Activated naive CD4-positive, alpha-beta T cell treated with anti-CD3 and anti-CD28 coated beads for 36 hours (primary cell): ENCODE measurements at regions not wholly inside any gene's neighbourhood (a gene's known extent, or its start where the extent isn't known, plus 50 kb on each side); places are given as distances from the start of the nearest gene placed in this dataset.
"Not testable (repeated sequence)": the region's sequence is repeated elsewhere in the genome, so short reads cannot be mapped to it uniquely, and the experiment has no call there.

ENCODE experiments used
- CTCF ChIA-PET: fragments of 350-600 bp; sonication (Branson Sonifier 250); formaldehyde crosslinking; loops from one replicate; lab custom pipeline; 2021; ENCODE audit warnings: antibody characterized with exemption; lab: Charles Lee
- DNase-seq: peaks from one replicate; pipeline ENCODE4 v3.0.0-alpha.2; 2020
- H3K27ac Mint-ChIP-seq: one replicate; pipeline ENCODE4 v1.8.0; 2021; ENCODE audit warnings: mild to moderate bottlenecking, mixed read lengths
- H3K27me3 Mint-ChIP-seq: one replicate; pipeline ENCODE4 v1.8.0; 2021; ENCODE audit warnings: low read depth, mixed read lengths
- H3K36me3 Mint-ChIP-seq: one replicate; pipeline ENCODE4 v1.8.0; 2021; ENCODE audit warnings: low read depth, mixed read lengths
- H3K4me1 Mint-ChIP-seq: one replicate; pipeline ENCODE4 v1.8.0; 2021; ENCODE audit warnings: low read depth, mixed read lengths
- H3K4me3 Mint-ChIP-seq: one replicate; pipeline ENCODE4 v1.8.0; 2021; ENCODE audit warnings: mild to moderate bottlenecking, moderate library complexity, mixed read lengths
- H3K9me3 Mint-ChIP-seq: one replicate; pipeline ENCODE4 v1.8.0; 2021; ENCODE audit warnings: mixed read lengths
- intact Hi-C: fragments of 100-400 bp; cut with micrococcal nuclease; formaldehyde crosslinking; loops from one replicate; pipeline ENCODE4 v1.15.1; 2023

DNA sequence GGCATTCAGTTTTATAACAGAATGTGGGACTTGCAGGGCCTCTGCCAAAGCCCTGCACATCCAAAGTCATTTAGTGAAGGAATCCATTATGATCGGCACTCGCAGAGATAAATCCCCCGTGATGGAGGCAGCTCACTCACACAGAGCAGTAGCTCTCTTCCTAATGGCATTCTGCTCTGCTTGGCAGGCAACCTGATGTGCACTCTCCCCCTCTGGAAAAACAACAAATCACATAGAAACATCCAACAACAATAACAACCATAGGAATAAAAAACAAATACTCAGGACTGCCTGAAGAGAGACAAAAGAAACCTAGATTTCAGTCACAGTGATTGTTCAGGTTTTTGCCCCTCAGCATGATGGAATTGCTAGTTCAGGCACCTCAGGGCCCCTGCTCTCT is 59.7 kb downstream of the NAA11 start:
- Mint-ChIP-seq H3K4me3 (no peak overlapping the region), H3K36me3 (no peaks in the 10 kb centered on the region), H3K27me3 (no peaks in the 10 kb centered on the region), H3K4me1 (no peaks in the 10 kb centered on the region), H3K27ac (no peak overlapping the region), H3K9me3 (no peaks in the 10 kb centered on the region)
- DNase-seq: no peak
- intact Hi-C loops: no loop called here
- CTCF ChIA-PET: no interaction called here

DNA sequence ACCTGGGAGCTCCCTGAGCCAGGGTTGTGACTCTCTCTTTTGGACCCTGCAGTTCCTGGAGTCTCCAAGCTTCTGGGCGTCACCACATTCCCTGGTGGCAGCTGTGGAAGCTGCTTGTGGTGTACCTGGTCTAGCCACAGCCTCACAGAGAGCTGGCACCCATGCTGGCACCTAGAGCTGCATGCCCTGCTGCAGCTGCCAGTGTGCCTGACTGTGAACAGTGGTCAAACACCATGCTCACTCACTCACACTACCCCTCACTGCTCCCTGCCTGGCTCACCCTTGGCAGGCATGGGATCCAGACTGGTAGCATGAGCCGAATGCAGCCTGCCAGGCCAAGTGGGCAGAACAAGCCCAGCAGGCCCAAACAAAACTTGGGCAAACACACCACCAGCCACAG is 66.6 kb downstream of the NAA11 start:
- DNase-seq: no peak
- no peak overlapping the region for H3K27ac Mint-ChIP-seq
- no peaks in the 10 kb centered on the region for H3K9me3 Mint-ChIP-seq
- H3K27me3 Mint-ChIP-seq: no peaks in the 10 kb centered on the region
- no peaks in the 10 kb centered on the region for H3K36me3 Mint-ChIP-seq
- H3K4me1 Mint-ChIP-seq: no peaks in the 10 kb centered on the region
- H3K4me3 Mint-ChIP-seq: no peak overlapping the region
- intact Hi-C loops: no loop called here
- CTCF ChIA-PET: interaction anchor here (1.0 kb wide), 1 partner anchor 189 kb away, joined by 3 read pairs; no protein-coding TSS in a partner anchor

- Mint-ChIP-seq H3K27ac (no peak overlapping the region), H3K27me3 (no peaks in the 10 kb centered on the region), H3K4me3 (no peak overlapping the region), H3K36me3 (no peaks in the 10 kb centered on the region), H3K4me1 (no peaks in the 10 kb centered on the region), H3K9me3 (no peaks in the 10 kb centered on the region)
- intact Hi-C loops: no loop called here
- CTCF ChIA-PET: interaction anchor here (1.0 kb wide), 1 partner anchor 189 kb away, joined by 3 read pairs; no protein-coding TSS in a partner anchor
- DNase-seq: no peak
These were observed 67.2 kb downstream of the NAA11 start for GRCh38 chr4:79258614-79259176.

- H3K27ac Mint-ChIP-seq: no peak overlapping the region
These were observed 67.8 kb downstream of the NAA11 start for GRCh38 chr4:79257953-79258613.

DNA sequence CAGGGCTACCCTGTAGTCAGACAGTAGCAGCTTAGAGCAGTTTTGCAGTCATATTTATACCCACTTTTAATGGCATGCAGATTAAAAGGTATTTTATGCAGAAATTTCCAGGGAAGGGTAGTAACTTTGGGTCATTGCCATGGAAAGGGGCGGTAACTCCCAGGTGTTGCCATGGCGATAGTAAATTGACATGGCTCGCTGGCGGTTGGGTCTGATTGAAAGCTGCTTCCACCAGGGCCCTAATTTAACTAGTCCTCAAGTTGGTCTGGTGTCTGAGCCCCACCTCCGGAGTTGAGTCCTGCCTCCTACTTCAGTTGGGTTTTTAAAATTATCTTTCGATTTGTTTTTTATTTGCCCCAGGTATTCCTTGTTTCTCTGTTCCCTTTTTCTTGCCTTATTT is 70.1 kb downstream of the NAA11 start:
- H3K27me3 Mint-ChIP-seq: no peaks in the 10 kb centered on the region
- intact Hi-C loops: no loop called here
- no peaks in the 10 kb centered on the region for H3K9me3 Mint-ChIP-seq
- H3K4me3 Mint-ChIP-seq: no peak overlapping the region
- no peaks in the 10 kb centered on the region for H3K36me3 Mint-ChIP-seq
- H3K27ac Mint-ChIP-seq: no peak overlapping the region
- CTCF ChIA-PET: no interaction called here
- H3K4me1 Mint-ChIP-seq: no peaks in the 10 kb centered on the region
- DNase-seq: no peak

More at GRCh38 chr4:79257953-79258613, 67.8 kb downstream of the NAA11 start:
- Mint-ChIP-seq H3K27me3 (no peaks in the 10 kb centered on the region), H3K36me3 (no peaks in the 10 kb centered on the region), H3K4me3 (no peak overlapping the region), H3K9me3 (no peaks in the 10 kb centered on the region), H3K4me1 (no peaks in the 10 kb centered on the region)
- no peak for DNase-seq
- CTCF ChIA-PET: interaction anchor here (1.0 kb wide), 1 partner anchor 190 kb away, joined by 3 read pairs; no protein-coding TSS in a partner anchor
- intact Hi-C loops: no loop called here

DNA sequence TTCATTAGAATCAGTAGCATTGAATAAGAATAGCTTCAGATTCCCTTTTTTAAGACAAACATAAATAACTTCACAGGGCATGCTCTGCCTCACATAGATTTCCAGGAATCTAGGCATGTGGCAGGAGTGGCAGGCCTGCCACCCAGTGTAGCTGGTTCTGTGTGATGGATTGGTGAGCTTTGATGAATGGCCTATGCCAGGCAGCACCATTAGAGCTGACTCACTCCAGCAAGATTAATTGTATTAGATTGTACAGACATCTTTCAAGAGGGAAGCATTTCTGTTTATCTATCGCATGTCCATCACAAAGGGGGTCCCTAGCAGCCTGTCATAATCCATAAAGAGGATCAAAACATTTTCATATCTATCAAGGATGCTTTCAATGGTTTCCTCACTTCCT is 71.9 kb downstream of the NAA11 start:
- Mint-ChIP-seq H3K27me3 (no peaks in the 10 kb centered on the region), H3K36me3 (no peaks in the 10 kb centered on the region), H3K9me3 (no peaks in the 10 kb centered on the region), H3K27ac (no peak overlapping the region), H3K4me1 (no peaks in the 10 kb centered on the region), H3K4me3 (no peak overlapping the region)
- no peak for DNase-seq
- intact Hi-C loops: no loop called here
- CTCF ChIA-PET: no interaction called here

DNA sequence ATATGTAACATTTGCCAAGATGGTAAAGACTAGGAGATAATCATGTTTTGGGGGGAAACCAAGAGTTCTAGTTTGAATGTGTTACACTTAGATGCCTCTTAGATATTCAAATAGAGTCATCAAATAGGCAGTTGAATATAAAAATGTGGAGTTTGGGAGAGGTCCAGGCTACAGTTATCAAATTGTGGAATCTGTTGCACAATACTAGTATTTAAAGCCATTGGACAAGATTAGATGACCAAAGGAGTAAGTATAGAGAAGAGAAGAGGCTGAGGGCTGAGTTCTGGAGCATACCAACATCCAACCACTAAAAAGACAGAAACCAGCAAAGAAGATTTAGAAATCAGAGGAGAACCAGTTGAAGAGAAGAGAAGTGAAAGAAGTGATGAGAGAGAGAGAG is 72.7 kb downstream of the NAA11 start:
- no peaks in the 10 kb centered on the region for H3K4me1 Mint-ChIP-seq
- H3K27ac Mint-ChIP-seq: no peak overlapping the region
- CTCF ChIA-PET: no interaction called here
- no peak overlapping the region for H3K4me3 Mint-ChIP-seq
- DNase-seq: no peak
- no peaks in the 10 kb centered on the region for H3K9me3 Mint-ChIP-seq
- intact Hi-C loops: no loop called here
- H3K36me3 Mint-ChIP-seq: no peaks in the 10 kb centered on the region
- peaks cover 5% of the 10 kb centered on the region for H3K27me3 Mint-ChIP-seq

DNA sequence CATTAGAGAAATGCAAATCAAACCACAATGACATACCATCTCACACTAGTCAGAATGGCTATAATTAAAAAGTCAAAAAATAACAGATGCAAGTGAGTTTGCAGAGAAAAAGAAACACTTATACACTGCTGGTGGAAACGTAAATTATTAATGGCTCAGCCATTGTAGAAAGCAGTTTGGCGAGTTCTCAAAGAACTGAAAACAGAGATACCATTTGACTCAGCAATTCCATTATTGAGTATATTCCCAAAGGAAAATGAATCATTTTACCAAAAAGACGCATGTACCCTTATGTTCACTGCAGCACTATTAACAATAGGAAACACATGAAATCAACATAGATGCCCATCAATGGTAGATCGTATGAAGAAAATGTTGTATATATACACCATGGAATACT is 75.0 kb downstream of the NAA11 start:
- Mint-ChIP-seq H3K9me3 (no peaks in the 10 kb centered on the region), H3K4me3 (no peak overlapping the region), H3K36me3 (no peaks in the 10 kb centered on the region), H3K4me1 (no peaks in the 10 kb centered on the region), H3K27me3 (peaks cover 5% of the 10 kb centered on the region), H3K27ac (no peak overlapping the region)
- intact Hi-C loops: no loop called here
- no peak for DNase-seq
- CTCF ChIA-PET: no interaction called here

- DNase-seq: no peak
- H3K27ac Mint-ChIP-seq: no peak overlapping the region
- H3K36me3 Mint-ChIP-seq: no peaks in the 10 kb centered on the region
- H3K27me3 Mint-ChIP-seq: peaks cover 5% of the 10 kb centered on the region
- no peak overlapping the region for H3K4me3 Mint-ChIP-seq
- H3K9me3 Mint-ChIP-seq: no peaks in the 10 kb centered on the region
- CTCF ChIA-PET: no interaction called here
- intact Hi-C loops: loop anchor here (10.0 kb wide), 2 partner anchors 295 to 965 kb away; no protein-coding TSS in a partner anchor
- H3K4me1 Mint-ChIP-seq: no peaks in the 10 kb centered on the region
These were observed 75.9 kb downstream of the NAA11 start for GRCh38 chr4:79249881-79250503.

DNA sequence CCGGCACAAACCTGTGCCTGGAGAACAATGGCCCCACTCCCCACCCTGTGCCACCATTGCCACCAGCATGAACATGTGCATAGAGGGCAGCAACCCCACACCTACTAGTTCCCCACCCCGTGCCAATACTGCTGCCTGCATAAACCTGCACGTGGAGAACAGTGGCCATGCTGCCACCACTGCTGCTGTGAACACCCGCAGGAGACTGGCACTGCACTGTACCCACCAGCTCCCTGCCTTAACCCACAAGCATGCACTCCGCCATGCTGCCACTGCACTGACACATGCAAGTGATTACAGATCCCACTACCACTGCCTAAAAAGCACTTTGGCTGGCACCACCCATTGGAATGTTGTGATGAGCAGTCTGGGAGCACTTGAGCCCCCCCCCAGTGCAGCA is 77.3 kb downstream of the NAA11 start:
- Mint-ChIP-seq H3K4me3 (no peak overlapping the region), H3K4me1 (no peaks in the 10 kb centered on the region), H3K27ac (no peak overlapping the region), H3K36me3 (no peaks in the 10 kb centered on the region), H3K9me3 (no peaks in the 10 kb centered on the region), H3K27me3 (peaks cover 5% of the 10 kb centered on the region)
- no peak for DNase-seq
- intact Hi-C loops: loop anchor here (10.0 kb wide), 2 partner anchors 294 to 966 kb away; no protein-coding TSS in a partner anchor
- CTCF ChIA-PET: no interaction called here

GRCh38 chr4:79247695-79248394 is 78.0 kb downstream of the NAA11 start:
- H3K27me3 Mint-ChIP-seq: peaks cover 5% of the 10 kb centered on the region
- no peaks in the 10 kb centered on the region for H3K4me1 Mint-ChIP-seq

GRCh38 chr4:79245200-79245940 is 80.5 kb downstream of the NAA11 start:
- H3K4me1 Mint-ChIP-seq, DNase-seq, H3K9me3 Mint-ChIP-seq, H3K27me3 Mint-ChIP-seq, H3K36me3 Mint-ChIP-seq, H3K4me3 Mint-ChIP-seq, CTCF ChIA-PET, H3K27ac Mint-ChIP-seq: not testable (repeated sequence)
- intact Hi-C loops: loop anchor here (10.0 kb wide), 2 partner anchors 291 to 969 kb away; no protein-coding TSS in a partner anchor

More at GRCh38 chr4:79247695-79248394, 78.0 kb downstream of the NAA11 start:
- H3K4me3 Mint-ChIP-seq: no peak overlapping the region
- no peaks in the 10 kb centered on the region for H3K36me3 Mint-ChIP-seq
- CTCF ChIA-PET: no interaction called here
- no peaks in the 10 kb centered on the region for H3K9me3 Mint-ChIP-seq
- no peak overlapping the region for H3K27ac Mint-ChIP-seq
- no peak for DNase-seq
- intact Hi-C loops: loop anchor here (10.0 kb wide), 2 partner anchors 293 to 967 kb away; no protein-coding TSS in a partner anchor
